Endothelial cell of umbilical vein (primary cell): ENCODE measurements at regions not wholly inside any gene's neighbourhood (a gene's known extent, or its start where the extent isn't known, plus 50 kb on each side); places are given as distances from the start of the nearest gene placed in this dataset.

Source experiments
- BruUV-seq: library from RNA; stranded (reverse); fragments of 400-500 nt; replicated peaks from 2 replicates; lab custom pipeline; 2021; lab: Mats Ljungman, UMichigan
- CTCF ChIA-PET: fragments of 300-600, 350-600 bp; sonication (Branson Sonifier 250); formaldehyde crosslinking; loops from one replicate; lab custom pipeline; 2021; ENCODE audit warnings: antibody characterized with exemption, inconsistent platforms; lab: Charles Lee
- POLR2A ChIA-PET: fragments of 300-600, 350-600 bp; sonication (Branson Sonifier 250); formaldehyde crosslinking; loops from one replicate; lab custom pipeline; 2021; ENCODE audit warnings: antibody characterized with exemption, inconsistent platforms; lab: Charles Lee
- DNase-seq: peaks from one replicate; pipeline ENCODE4 v3.0.0-alpha.2; 2011; ENCODE audit warnings: low read depth, low spot score
- FAIRE-seq: peaks from 2 replicates; lab custom pipeline; 2011; peaks lifted over from hg19 to GRCh38; lab: Jason Lieb, UNC
- H2AFZ ChIP-seq: 2 replicates; pipeline ENCODE4 v1.6.0; 2012; ENCODE audit warnings: low read depth, low read length, control low read depth, inconsistent platforms
- H3K27ac ChIP-seq: 2 replicates; pipeline ENCODE4 v1.5.1; 2011; ENCODE audit warnings: low read depth, mild to moderate bottlenecking, control low read depth, low read length, moderate library complexity; ENCODE audit not compliant: insufficient read depth
- H3K27me3 ChIP-seq, 2 experiments: 2 replicates each; pipeline versions ENCODE4 v1.6.0 to v1.6.1; 2011; ENCODE audit warnings: low read length in 2 of 2, mixed read lengths in 1 of 2; ENCODE audit not compliant: control insufficient read depth in 2 of 2, insufficient read depth in 2 of 2
- H3K36me3 ChIP-seq, 2 experiments: 2 replicates in 1 of 2; 3 replicates in 1 of 2; pipeline ENCODE4 v1.5.1; 2011; ENCODE audit warnings: low read length in 2 of 2, mild to moderate bottlenecking in 1 of 2, moderate library complexity in 1 of 2; ENCODE audit not compliant: control insufficient read depth in 2 of 2, insufficient read depth in 2 of 2; ENCODE audit errors: extremely low read depth in 1 of 2
- H3K4me1 ChIP-seq: 3 replicates; pipeline ENCODE4 v1.5.1; 2011; ENCODE audit warnings: mild to moderate bottlenecking, low read length; ENCODE audit not compliant: control insufficient read depth, insufficient read depth; ENCODE audit errors: extremely low read depth
- H3K4me2 ChIP-seq: 2 replicates; pipeline ENCODE4 v1.6.1; 2011; ENCODE audit warnings: low read length, control low read depth, mixed read lengths; ENCODE audit not compliant: insufficient read depth
- H3K4me3 ChIP-seq, 3 experiments: fragments of 200-600 bp in 1 of 3; sonication (generic), shearing (Covaris generic) in 1 of 3; replicated peaks in 1 of 3; 2 replicates each; pipeline ENCODE4 v1.5.1; 2011 to 2016; ENCODE audit warnings: control low read depth in 3 of 3, low read length in 3 of 3, mild to moderate bottlenecking in 2 of 3, inconsistent platforms in 1 of 3, low read depth in 1 of 3, moderate library complexity in 1 of 3; ENCODE audit not compliant: insufficient read depth in 1 of 3
- H3K79me2 ChIP-seq: 2 replicates; pipeline ENCODE4 v1.6.0; 2012; ENCODE audit warnings: low read length, inconsistent platforms; ENCODE audit not compliant: control insufficient read depth, insufficient read depth
- H3K9ac ChIP-seq: replicated peaks from 2 replicates; pipeline ENCODE3; 2011; ENCODE audit warnings: low read length, control low read depth; ENCODE audit not compliant: insufficient read depth; ENCODE audit errors: extremely low read depth
- H3K9me1 ChIP-seq: replicated peaks from 3 replicates; pipeline ENCODE4 v1.6.0; 2011; ENCODE audit warnings: mild to moderate bottlenecking, low read length; ENCODE audit not compliant: control insufficient read depth, insufficient read depth; ENCODE audit errors: extremely low read depth
- H3K9me3 ChIP-seq: replicated peaks from 2 replicates; pipeline ENCODE4 v1.5.1; 2012; ENCODE audit warnings: low read length, inconsistent platforms; ENCODE audit not compliant: control insufficient read depth, insufficient read depth
- H4K20me1 ChIP-seq: replicated peaks from 2 replicates; pipeline ENCODE3; 2011; ENCODE audit warnings: mild to moderate bottlenecking, low read length; ENCODE audit not compliant: control insufficient read depth, insufficient read depth; ENCODE audit errors: extremely low read depth
- EZH2 ChIP-seq: IDR thresholded peaks from 2 replicates; pipeline ENCODE4 v1.6.1; 2012; ENCODE audit warnings: borderline replicate concordance, low read depth, mild to moderate bottlenecking, moderate library complexity, low read length, inconsistent platforms; ENCODE audit not compliant: severe bottlenecking
- FOS ChIP-seq: IDR thresholded peaks from 2 replicates; pipeline ENCODE4 v1.6.1; 2011; ENCODE audit warnings: mild to moderate bottlenecking, low read length, moderate library complexity, borderline replicate concordance; ENCODE audit not compliant: insufficient read depth
- GATA2 ChIP-seq: IDR thresholded peaks from 2 replicates; pipeline ENCODE4 v1.7.0; 2011; ENCODE audit warnings: low read depth, mild to moderate bottlenecking, moderate library complexity, mixed read lengths, low read length; ENCODE audit not compliant: insufficient read length, insufficient read depth
- JUN ChIP-seq: IDR thresholded peaks from 2 replicates; pipeline ENCODE4 v1.6.1; 2011; ENCODE audit warnings: borderline replicate concordance, low read depth; ENCODE audit not compliant: insufficient read length, insufficient read depth
- MAX ChIP-seq: IDR thresholded peaks from 2 replicates; pipeline ENCODE4 v1.6.1; 2011; ENCODE audit not compliant: insufficient read depth, insufficient read length
- MYC ChIP-seq: IDR thresholded peaks from one replicate; pipeline ENCODE4 v1.6.1; 2011; ENCODE audit warnings: mild to moderate bottlenecking, low read depth, low read length
- POLR2A ChIP-seq: IDR thresholded peaks from 2 replicates; pipeline ENCODE4 v1.6.1; 2012; ENCODE audit warnings: low read depth, mild to moderate bottlenecking, control low read depth, low read length
- POLR2AphosphoS5 ChIP-seq: IDR thresholded peaks from 2 replicates; pipeline ENCODE4 v1.6.1; 2012; ENCODE audit warnings: low read depth, mild to moderate bottlenecking, control low read depth, low read length, moderate library complexity; ENCODE audit not compliant: insufficient read depth
- dilution Hi-C: fragments of 300-500 bp; cut with MboI; formaldehyde crosslinking; loops from one replicate; pipeline ENCODE4 v1.15.0; 2019; ENCODE audit warnings: low sequenced_read_pairs; ENCODE audit not compliant: extremely low pct_ligation_motif_present
- intact Hi-C: fragments of 100-400 bp; cut with micrococcal nuclease; formaldehyde crosslinking; loops from one replicate; pipeline ENCODE4 v1.10.0; 2022
- TF ChIP-seq, protein P1 (sequence below), 2 donors: IDR thresholded peaks; 1 replicate in 1 of 2; 2 replicates in 1 of 2; pipeline ENCODE4 v1.5.1; 2011; ENCODE audit warnings: low read length in 2 of 2, mild to moderate bottlenecking in 2 of 2, moderate library complexity in 2 of 2, control low read depth in 1 of 2, inconsistent platforms in 1 of 2, low read depth in 1 of 2; ENCODE audit not compliant: insufficient read depth in 1 of 2; ENCODE audit errors: extremely low read depth in 1 of 2

GRCh38 chr1:9425859-9426258, 113.4 kb upstream of the SLC25A33 start:
- Histone ChIP-seq H3K9me1 (no peaks in the 10 kb centered on the region), H3K27me3 (peaks cover 0 to 2% of the 10 kb centered on the region in 2 experiments), H3K9me3 (no peaks in the 10 kb centered on the region), H3K4me2 (no peak overlapping the region), H3K27ac (no peak overlapping the region), H3K79me2 (no peaks in the 10 kb centered on the region), H2AFZ (no peak overlapping the region), H4K20me1 (no peaks in the 10 kb centered on the region), H3K9ac (no peak overlapping the region), H3K36me3 (no peaks in the 10 kb centered on the region), H3K4me3 (no peak overlapping the region), H3K4me1 (peaks cover 10% of the 10 kb centered on the region)
- intact Hi-C loops (no loop called here), dilution Hi-C loops (no loop called here)
- no peak for FAIRE-seq
- ChIA-PET CTCF (interaction anchor here (1.1 to 1.6 kb wide), 4 partner anchors 9 to 23 kb away, joined by 3 to 4 read pairs (median 3); no protein-coding TSS in a partner anchor), POLR2A (no interaction called here)
- TF ChIP-seq MYC (no peak), MAX (no peak), POLR2A (no peak), FOS (no peak), JUN (no peak), POLR2AphosphoS5 (no peak), GATA2 (no peak), EZH2 (no peak)
- TF ChIP-seq, protein P1, sequence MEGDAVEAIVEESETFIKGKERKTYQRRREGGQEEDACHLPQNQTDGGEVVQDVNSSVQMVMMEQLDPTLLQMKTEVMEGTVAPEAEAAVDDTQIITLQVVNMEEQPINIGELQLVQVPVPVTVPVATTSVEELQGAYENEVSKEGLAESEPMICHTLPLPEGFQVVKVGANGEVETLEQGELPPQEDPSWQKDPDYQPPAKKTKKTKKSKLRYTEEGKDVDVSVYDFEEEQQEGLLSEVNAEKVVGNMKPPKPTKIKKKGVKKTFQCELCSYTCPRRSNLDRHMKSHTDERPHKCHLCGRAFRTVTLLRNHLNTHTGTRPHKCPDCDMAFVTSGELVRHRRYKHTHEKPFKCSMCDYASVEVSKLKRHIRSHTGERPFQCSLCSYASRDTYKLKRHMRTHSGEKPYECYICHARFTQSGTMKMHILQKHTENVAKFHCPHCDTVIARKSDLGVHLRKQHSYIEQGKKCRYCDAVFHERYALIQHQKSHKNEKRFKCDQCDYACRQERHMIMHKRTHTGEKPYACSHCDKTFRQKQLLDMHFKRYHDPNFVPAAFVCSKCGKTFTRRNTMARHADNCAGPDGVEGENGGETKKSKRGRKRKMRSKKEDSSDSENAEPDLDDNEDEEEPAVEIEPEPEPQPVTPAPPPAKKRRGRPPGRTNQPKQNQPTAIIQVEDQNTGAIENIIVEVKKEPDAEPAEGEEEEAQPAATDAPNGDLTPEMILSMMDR (IDR thresholded peaks at IDR 0.05; ENCODE audit: extremely low read depth in 1 of 2, insufficient read depth in 1 of 2, low read depth in 1 of 2, low read length in 2 of 2) = no peak
- DNase-seq = no peak
- BruUV-seq = no TSS peak
